ENCODE measurements at regions not wholly inside any gene's neighbourhood (a gene's known extent, or its start where the extent isn't known, plus 50 kb on each side); places are given as distances from the start of the nearest gene placed in this dataset.

- no peaks in the 10 kb centered on the region for H3K9me3 ChIP-seq
- intact Hi-C loops (cut with DNase I, micrococcal nuclease) = no loop called here
- TF ChIP-seq, protein P1, sequence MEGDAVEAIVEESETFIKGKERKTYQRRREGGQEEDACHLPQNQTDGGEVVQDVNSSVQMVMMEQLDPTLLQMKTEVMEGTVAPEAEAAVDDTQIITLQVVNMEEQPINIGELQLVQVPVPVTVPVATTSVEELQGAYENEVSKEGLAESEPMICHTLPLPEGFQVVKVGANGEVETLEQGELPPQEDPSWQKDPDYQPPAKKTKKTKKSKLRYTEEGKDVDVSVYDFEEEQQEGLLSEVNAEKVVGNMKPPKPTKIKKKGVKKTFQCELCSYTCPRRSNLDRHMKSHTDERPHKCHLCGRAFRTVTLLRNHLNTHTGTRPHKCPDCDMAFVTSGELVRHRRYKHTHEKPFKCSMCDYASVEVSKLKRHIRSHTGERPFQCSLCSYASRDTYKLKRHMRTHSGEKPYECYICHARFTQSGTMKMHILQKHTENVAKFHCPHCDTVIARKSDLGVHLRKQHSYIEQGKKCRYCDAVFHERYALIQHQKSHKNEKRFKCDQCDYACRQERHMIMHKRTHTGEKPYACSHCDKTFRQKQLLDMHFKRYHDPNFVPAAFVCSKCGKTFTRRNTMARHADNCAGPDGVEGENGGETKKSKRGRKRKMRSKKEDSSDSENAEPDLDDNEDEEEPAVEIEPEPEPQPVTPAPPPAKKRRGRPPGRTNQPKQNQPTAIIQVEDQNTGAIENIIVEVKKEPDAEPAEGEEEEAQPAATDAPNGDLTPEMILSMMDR (IDR thresholded peaks at IDR 0.05) = no peak
- no peak for DNase-seq
- ATAC-seq = no peak
- no peaks in the 10 kb centered on the region for H3K36me3 ChIP-seq (ENCODE audit: low read depth)
- no peak overlapping the region for H3K4me3 ChIP-seq
- no peaks in the 10 kb centered on the region for H3K4me1 ChIP-seq (ENCODE audit: low read depth)
These were observed 105.7 kb upstream of the ZNF618 start for GRCh38 chr9:113770396-113770795.

- Histone ChIP-seq H3K36me3 (ENCODE audit: low read depth) (no peaks in the 10 kb centered on the region), H3K4me1 (ENCODE audit: low read depth) (no peaks in the 10 kb centered on the region), H3K9me3 (no peaks in the 10 kb centered on the region), H3K4me3 (no peak overlapping the region)
- intact Hi-C loops (cut with DNase I, micrococcal nuclease) = no loop called here
- no peak for ATAC-seq
- no peak for DNase-seq
- TF ChIP-seq, protein P1 (IDR thresholded peaks at IDR 0.05) = no peak
These were observed 104.9 kb upstream of the ZNF618 start for GRCh38 chr9:113771199-113771598.

DNA sequence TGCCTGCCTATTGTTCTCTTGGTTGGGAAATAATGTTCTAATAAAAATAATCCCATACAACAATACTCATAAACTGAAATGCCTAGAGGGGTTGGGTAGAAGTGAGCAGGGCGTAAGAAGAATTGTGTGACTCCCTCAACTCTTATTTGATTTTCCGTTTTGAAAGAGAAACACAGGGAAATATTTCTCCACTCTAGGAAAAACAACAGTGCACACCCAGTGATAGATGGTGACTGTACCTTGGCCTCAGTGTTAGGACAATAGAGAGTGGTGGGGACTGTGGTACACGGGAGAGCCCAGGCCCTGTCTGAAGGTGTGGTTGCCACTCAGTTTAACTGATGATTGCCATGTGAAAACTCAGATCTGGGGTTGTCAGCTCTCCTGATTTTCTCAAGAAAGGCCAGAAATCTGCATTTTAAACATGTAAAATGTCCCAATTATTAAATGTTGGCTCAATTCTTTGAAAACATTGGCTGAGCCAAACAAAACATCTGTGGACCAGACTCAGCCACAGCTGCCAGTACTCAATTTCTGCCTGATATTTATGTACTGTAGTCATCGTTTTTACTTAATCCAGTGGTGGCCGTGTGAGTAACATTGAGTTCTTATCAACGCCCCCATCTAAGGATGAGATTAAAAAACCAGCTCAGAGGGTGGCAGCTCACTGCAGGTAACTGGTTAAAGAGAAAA is 103.8 kb upstream of the ZNF618 start:
- Histone ChIP-seq H3K9me3 (no peaks in the 10 kb centered on the region), H3K36me3 (ENCODE audit: low read depth) (no peaks in the 10 kb centered on the region), H3K4me3 (no peak overlapping the region), H3K4me1 (ENCODE audit: low read depth) (no peaks in the 10 kb centered on the region)
- TF ChIP-seq, protein P1 (IDR thresholded peaks at IDR 0.05) = no peak
- ATAC-seq = no peak
- no peak for DNase-seq
- intact Hi-C loops (cut with DNase I, micrococcal nuclease) = no loop called here

GRCh38 chr9:113774963-113775362 is 101.1 kb upstream of the ZNF618 start:
- Histone ChIP-seq H3K4me1 (ENCODE audit: low read depth) (no peaks in the 10 kb centered on the region), H3K4me3 (no peak overlapping the region), H3K36me3 (ENCODE audit: low read depth) (no peaks in the 10 kb centered on the region), H3K9me3 (no peaks in the 10 kb centered on the region)
- DNase-seq (no peak), ATAC-seq (no peak)
- TF ChIP-seq, protein P1 (IDR thresholded peaks at IDR 0.05) = no peak
- intact Hi-C loops (cut with DNase I, micrococcal nuclease) = no loop called here

- no peaks in the 10 kb centered on the region for H3K9me3 ChIP-seq
- no peaks in the 10 kb centered on the region for H3K36me3 ChIP-seq (ENCODE audit: low read depth)
- no peaks in the 10 kb centered on the region for H3K4me1 ChIP-seq (ENCODE audit: low read depth)
- intact Hi-C loops (cut with DNase I, micrococcal nuclease) = no loop called here
- no peak for DNase-seq
- H3K4me3 ChIP-seq = no peak overlapping the region
- TF ChIP-seq, protein P1 (IDR thresholded peaks at IDR 0.05) = no peak
- no peak for ATAC-seq
These were observed 100.4 kb upstream of the ZNF618 start for GRCh38 chr9:113775749-113776148.

DNA sequence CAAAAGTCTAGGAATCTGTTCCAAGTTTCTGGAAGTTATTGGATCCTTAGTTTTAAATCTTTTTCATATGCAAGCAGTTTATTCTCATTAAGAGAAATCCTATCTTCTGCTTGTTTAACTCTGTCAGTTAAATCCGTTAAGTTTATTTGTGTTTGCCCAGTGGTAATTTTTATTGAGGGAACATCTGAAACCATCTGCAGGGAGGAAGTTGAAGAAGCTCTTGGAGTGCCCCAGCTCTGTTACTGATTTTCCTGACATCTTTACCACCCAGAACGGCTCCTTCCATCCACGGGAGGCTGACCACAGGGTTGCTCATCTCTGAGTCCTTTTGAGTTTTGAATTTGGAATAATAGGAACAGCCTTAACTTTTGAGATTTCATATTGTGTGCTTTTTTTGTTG is 99.9 kb upstream of the ZNF618 start:
- intact Hi-C loops (cut with DNase I, micrococcal nuclease) = no loop called here
- TF ChIP-seq, protein P1 (IDR thresholded peaks at IDR 0.05) = no peak
- Histone ChIP-seq H3K36me3 (ENCODE audit: low read depth) (no peaks in the 10 kb centered on the region), H3K9me3 (no peaks in the 10 kb centered on the region), H3K4me1 (ENCODE audit: low read depth) (no peaks in the 10 kb centered on the region), H3K4me3 (no peak overlapping the region)
- ATAC-seq (no peak), DNase-seq (no peak)
